Neuronal stem cell (in vitro differentiated cells): ENCODE measurements at regions not wholly inside any gene's neighbourhood (a gene's known extent, or its start where the extent isn't known, plus 50 kb on each side); places are given as distances from the start of the nearest gene placed in this dataset.

Source experiments
- DNase-seq: peaks from one replicate; pipeline ENCODE4 v3.0.0-alpha.2; 2013; ENCODE audit warnings: low spot score
- H2AFZ ChIP-seq: one replicate; pipeline ENCODE4 v1.6.1; 2013; ENCODE audit warnings: mild to moderate bottlenecking, low read length, inconsistent platforms
- H2AK5ac ChIP-seq: 2 replicates; pipeline ENCODE4 v1.6.1; 2013; ENCODE audit warnings: low read depth, mild to moderate bottlenecking, inconsistent platforms, low read length, moderate library complexity, mixed read lengths
- H2BK120ac ChIP-seq: 2 replicates; pipeline ENCODE4 v1.6.1; 2013; ENCODE audit warnings: low read depth, mild to moderate bottlenecking, inconsistent platforms, low read length, moderate library complexity, mixed read lengths
- H2BK12ac ChIP-seq: one replicate; pipeline ENCODE4 v1.6.1; 2013; ENCODE audit warnings: low read length, inconsistent platforms
- H2BK15ac ChIP-seq: 2 replicates; pipeline ENCODE4 v1.6.1; 2013; ENCODE audit warnings: mild to moderate bottlenecking, low read length, inconsistent platforms, mixed read lengths
- H2BK5ac ChIP-seq: one replicate; pipeline ENCODE4 v1.6.1; 2013; ENCODE audit warnings: inconsistent platforms, mild to moderate bottlenecking, low read length, moderate library complexity
- H3K14ac ChIP-seq: one replicate; pipeline ENCODE4 v1.6.1; 2013; ENCODE audit warnings: low read length, inconsistent platforms
- H3K18ac ChIP-seq: 2 replicates; pipeline ENCODE4 v1.6.1; 2013; ENCODE audit warnings: low read length, inconsistent platforms
- H3K23ac ChIP-seq: 2 replicates; pipeline ENCODE4 v1.6.1; 2013; ENCODE audit warnings: low read depth, mild to moderate bottlenecking, mixed read lengths, low read length, inconsistent platforms; ENCODE audit not compliant: poor library complexity
- H3K27ac ChIP-seq: replicated peaks from 3 replicates; pipeline ENCODE4 v1.5.1; 2013; ENCODE audit warnings: low read length, inconsistent platforms
- H3K27me3 ChIP-seq, 3 experiments: 2 replicates each; pipeline ENCODE4 v1.6.1; 2013; ENCODE audit warnings: low read length in 3 of 3, mild to moderate bottlenecking in 2 of 3, inconsistent platforms in 1 of 3, low read depth in 1 of 3, mixed read lengths in 1 of 3, moderate library complexity in 1 of 3; ENCODE audit not compliant: control insufficient read depth in 3 of 3, insufficient read depth in 3 of 3
- H3K36me3 ChIP-seq, 2 donors: replicated peaks in 1 of 2; 2 replicates each; pipeline ENCODE4 v1.6.1; 2013; ENCODE audit warnings: low read length in 2 of 2; ENCODE audit not compliant: control insufficient read depth in 2 of 2, insufficient read depth in 2 of 2
- H3K4ac ChIP-seq: 2 replicates; pipeline ENCODE4 v1.6.1; 2013; ENCODE audit warnings: inconsistent platforms, mild to moderate bottlenecking, low read length, moderate library complexity
- H3K4me1 ChIP-seq, 2 donors: 1 replicate in 1 of 2; 2 replicates in 1 of 2; pipeline ENCODE4 v1.6.1; 2013; ENCODE audit warnings: low read length in 2 of 2, low read depth in 1 of 2; ENCODE audit not compliant: control insufficient read depth in 2 of 2, insufficient read depth in 1 of 2
- H3K4me2 ChIP-seq: one replicate; pipeline ENCODE4 v1.6.1; 2013; ENCODE audit warnings: mild to moderate bottlenecking, low read length, inconsistent platforms; ENCODE audit not compliant: insufficient read depth, poor library complexity, severe bottlenecking
- H3K4me3 ChIP-seq, 2 donors: 2 replicates each; pipeline ENCODE4 v1.5.1; 2013; ENCODE audit warnings: low read length in 2 of 2, mild to moderate bottlenecking in 2 of 2, inconsistent platforms in 1 of 2, moderate library complexity in 1 of 2
- H3K79me1 ChIP-seq: one replicate; pipeline ENCODE4 v1.6.1; 2013; ENCODE audit warnings: low read depth, mild to moderate bottlenecking, inconsistent platforms, low read length, moderate library complexity
- H3K9ac ChIP-seq: one replicate; pipeline ENCODE4 v1.6.1; 2013; ENCODE audit warnings: mild to moderate bottlenecking, low read depth, low read length, inconsistent platforms; ENCODE audit not compliant: poor library complexity
- H3K9me3 ChIP-seq, 2 donors: replicated peaks in 1 of 2; 2 replicates each; pipeline versions ENCODE3 to v1.6.1; 2013; ENCODE audit warnings: low read length in 2 of 2, mild to moderate bottlenecking in 2 of 2, inconsistent platforms in 1 of 2, low read depth in 1 of 2, mixed read lengths in 1 of 2, moderate library complexity in 1 of 2; ENCODE audit not compliant: control insufficient read depth in 2 of 2, insufficient read depth in 1 of 2
- H4K8ac ChIP-seq: one replicate; pipeline ENCODE4 v1.6.1; 2013; ENCODE audit warnings: low read depth, mild to moderate bottlenecking, inconsistent platforms, low read length, moderate library complexity
- H4K91ac ChIP-seq: one replicate; pipeline ENCODE4 v1.6.1; 2013; ENCODE audit warnings: low read length, low read depth, mild to moderate bottlenecking, inconsistent platforms; ENCODE audit not compliant: poor library complexity
- WGBS, 2 donors: extraction: QIAGEN DNeasy Blood & Tissue Kit; methylation state at CpG; one replicate each; pipeline ENCODE4 v1.1.7; 2013; ENCODE audit warnings: missing lambda C conversion rate in 2 of 2, mixed read lengths in 1 of 2; ENCODE audit not compliant: insufficient read length in 2 of 2, insufficient replicate concordance in 1 of 2; ENCODE audit errors: extremely low coverage in 2 of 2; 5-methylcytosine and 5-hydroxymethylcytosine counted together

DNA sequence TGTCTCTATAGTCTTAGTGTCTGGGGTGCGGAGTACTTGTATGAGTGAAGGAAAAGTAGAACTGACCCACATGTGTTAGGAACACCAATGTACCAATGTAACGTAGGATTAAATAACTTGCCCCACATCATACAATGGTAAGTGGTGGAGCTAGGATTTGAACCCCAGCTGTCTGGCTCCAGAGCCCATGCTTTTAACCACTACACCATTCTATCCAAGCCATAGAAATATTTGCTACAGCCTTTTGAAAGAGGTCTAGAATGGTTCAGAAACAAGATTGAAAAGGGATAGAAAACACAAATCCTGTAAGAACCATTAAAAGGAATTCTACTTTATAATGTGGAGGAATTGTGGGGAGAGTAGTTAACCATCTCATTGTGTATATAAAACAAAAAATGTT is 169.9 kb upstream of the ATP6AP2 start:
- no peak overlapping the region for H3K23ac ChIP-seq
- peaks cover 0 to 11% (median 0%) of the 10 kb centered on the region in 3 experiments for H3K27me3 ChIP-seq
- H3K4me1 ChIP-seq, result peaks cover 0 to 1% of the 10 kb centered on the region in 2 donors
- no peak overlapping the region for H2BK15ac ChIP-seq
- no peak overlapping the region for H4K8ac ChIP-seq
- no peak overlapping the region for H2AK5ac ChIP-seq
- H2BK12ac ChIP-seq, result no peak overlapping the region
- H3K4me3 ChIP-seq, result no peak overlapping the region
- H3K4me2 ChIP-seq, result no peak overlapping the region
- no peaks in the 10 kb centered on the region for H3K79me1 ChIP-seq
- WGBS, 2 donors, result no CpG with 5 or more reads among the region's 2 CpGs
- no peak overlapping the region for H3K18ac ChIP-seq
- no peak overlapping the region for H4K91ac ChIP-seq
- H3K27ac ChIP-seq, result no peak overlapping the region
- H3K36me3 ChIP-seq, result no peaks in the 10 kb centered on the region
- no peak overlapping the region for H2BK5ac ChIP-seq
- no peak overlapping the region for H3K14ac ChIP-seq
- no peak overlapping the region for H3K4ac ChIP-seq
- H2AFZ ChIP-seq, result no peak overlapping the region
- no peak overlapping the region for H2BK120ac ChIP-seq
- H3K9me3 ChIP-seq, result no peaks in the 10 kb centered on the region
- no peak overlapping the region for H3K9ac ChIP-seq
- no peak for DNase-seq

DNA sequence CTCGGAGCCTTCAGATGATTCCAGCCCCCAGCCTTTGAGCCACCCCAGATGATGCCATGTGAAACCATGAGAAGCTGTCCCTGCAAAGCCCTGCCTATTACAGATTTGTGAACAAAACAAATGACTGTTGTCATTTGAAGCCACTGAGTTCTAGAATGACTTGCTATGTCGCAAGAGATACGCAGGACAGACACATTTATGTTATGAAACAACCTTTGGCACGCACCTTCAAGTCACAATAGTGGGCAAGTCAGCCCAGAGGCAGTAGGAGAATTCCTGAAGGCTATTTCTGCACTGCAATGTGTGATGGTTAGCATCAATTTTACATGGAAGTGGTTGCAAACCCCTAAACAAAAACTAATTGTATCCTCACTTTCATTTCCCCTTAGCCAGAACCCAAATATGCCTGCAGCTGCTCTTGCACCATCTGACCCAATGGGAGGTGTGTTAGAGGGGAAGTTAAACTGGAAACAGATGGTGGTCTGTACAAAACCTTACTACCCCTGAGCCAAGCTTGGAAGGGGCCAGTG is 174.4 kb upstream of the ATP6AP2 start:
- Histone ChIP-seq H3K9me3 (no peaks in the 10 kb centered on the region), H2AK5ac (no peak overlapping the region), H3K4ac (no peak overlapping the region), H3K4me1 (no peaks in the 10 kb centered on the region), H3K23ac (no peak overlapping the region), H3K36me3 (no peaks in the 10 kb centered on the region), H3K18ac (no peak overlapping the region), H2BK12ac (no peak overlapping the region), H2BK120ac (no peak overlapping the region), H3K27ac (no peak overlapping the region), H3K4me2 (no peak overlapping the region), H3K4me3 (no peak overlapping the region), H4K8ac (no peak overlapping the region), H2BK15ac (no peak overlapping the region), H4K91ac (no peak overlapping the region), H3K14ac (no peak overlapping the region), H2AFZ (no peak overlapping the region), H2BK5ac (no peak overlapping the region), H3K27me3 (peaks cover 0 to 9% (median 0%) of the 10 kb centered on the region in 3 experiments), H3K9ac (no peak overlapping the region), H3K79me1 (no peaks in the 10 kb centered on the region)
- DNase-seq, result no peak
- WGBS, 2 donors, result no CpG with 5 or more reads among the region's 4 CpGs

DNA sequence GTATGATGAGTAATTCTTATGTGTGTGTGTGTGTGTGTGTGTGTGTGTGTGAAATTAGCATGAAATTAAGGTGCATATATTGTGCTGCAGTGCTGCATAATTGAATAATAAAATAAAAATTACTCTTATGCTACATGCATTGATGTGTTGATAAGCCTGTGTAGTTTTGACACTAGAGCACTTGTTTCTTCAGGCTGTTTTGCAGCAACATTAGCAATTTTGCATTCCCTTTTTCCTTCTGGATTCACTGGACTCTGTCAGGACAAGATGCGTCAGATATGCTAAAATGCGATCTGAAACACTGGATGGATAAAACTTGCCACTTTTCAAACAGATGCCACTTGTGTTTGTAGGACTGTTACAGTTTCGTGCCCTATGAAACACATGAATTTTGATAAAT is 175.4 kb upstream of the ATP6AP2 start:
- H3K4ac ChIP-seq, result no peak overlapping the region
- no peak overlapping the region for H3K4me3 ChIP-seq
- H2AFZ ChIP-seq, result no peak overlapping the region
- no peak overlapping the region for H3K4me2 ChIP-seq
- no peak overlapping the region for H2BK120ac ChIP-seq
- no peak overlapping the region for H4K8ac ChIP-seq
- H2BK15ac ChIP-seq, result no peak overlapping the region
- no peak overlapping the region for H2BK5ac ChIP-seq
- H3K23ac ChIP-seq, result no peak overlapping the region
- no peak overlapping the region for H3K14ac ChIP-seq
- no peak overlapping the region for H2BK12ac ChIP-seq
- no CpG with 5 or more reads among the region's 3 CpGs for WGBS, 2 donors
- DNase-seq, result no peak
- H3K9ac ChIP-seq, result no peak overlapping the region
- no peak overlapping the region for H4K91ac ChIP-seq
- H3K27ac ChIP-seq, result no peak overlapping the region
- no peak overlapping the region for H2AK5ac ChIP-seq
- no peaks in the 10 kb centered on the region for H3K79me1 ChIP-seq
- H3K18ac ChIP-seq, result no peak overlapping the region
- H3K9me3 ChIP-seq, result no peaks in the 10 kb centered on the region
- no peaks in the 10 kb centered on the region for H3K4me1 ChIP-seq
- peaks cover 0 to 9% (median 0%) of the 10 kb centered on the region in 3 experiments for H3K27me3 ChIP-seq
- H3K36me3 ChIP-seq, result no peaks in the 10 kb centered on the region

DNA sequence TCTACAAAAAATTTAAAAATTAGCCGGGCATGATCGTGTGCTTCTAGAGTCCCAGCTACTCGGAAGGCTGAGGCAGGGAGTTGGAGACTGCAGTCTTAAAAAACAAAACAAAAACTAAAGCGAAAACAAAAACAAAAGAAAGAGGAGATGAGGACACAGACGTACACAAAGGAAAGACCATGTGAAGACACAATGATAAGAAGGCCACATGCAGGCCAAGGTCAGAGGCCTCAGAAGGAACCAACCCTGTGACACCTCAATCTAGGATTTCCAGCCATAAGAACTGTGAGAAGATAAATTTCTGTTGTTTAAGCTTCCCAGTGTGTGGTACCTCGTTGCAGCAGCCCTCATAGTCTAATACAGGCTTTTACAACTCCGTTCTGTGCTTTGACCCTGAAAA is 177.0 kb upstream of the ATP6AP2 start:
- Histone ChIP-seq H2BK12ac (no peak overlapping the region), H3K9me3 (no peaks in the 10 kb centered on the region), H3K9ac (no peak overlapping the region), H2BK15ac (no peak overlapping the region), H4K91ac (no peak overlapping the region), H2AFZ (no peak overlapping the region), H3K27me3 (peaks cover 0 to 9% (median 0%) of the 10 kb centered on the region in 3 experiments), H3K14ac (no peak overlapping the region), H3K4ac (no peak overlapping the region), H2BK5ac (no peak overlapping the region), H2AK5ac (no peak overlapping the region), H3K27ac (no peak overlapping the region), H3K4me1 (no peaks in the 10 kb centered on the region), H3K36me3 (no peaks in the 10 kb centered on the region), H4K8ac (no peak overlapping the region), H3K23ac (no peak overlapping the region), H3K79me1 (no peaks in the 10 kb centered on the region), H2BK120ac (no peak overlapping the region), H3K4me3 (no peak overlapping the region), H3K18ac (no peak overlapping the region), H3K4me2 (no peak overlapping the region)
- no peak for DNase-seq
- no CpG with 5 or more reads among the region's 7 CpGs for WGBS, 2 donors
